AG09319 (cell line): ENCODE measurements at regions not wholly inside any gene's neighbourhood (a gene's known extent, or its start where the extent isn't known, plus 50 kb on each side); places are given as distances from the start of the nearest gene placed in this dataset.

Source experiments
- DNase-seq: peaks from one replicate; pipeline ENCODE4 v3.0.0-alpha.2; 2010; ENCODE audit warnings: low read depth; ENCODE audit errors: extremely low read depth
- CTCF ChIP-seq: IDR thresholded peaks from 2 replicates; pipeline ENCODE4 v1.5.1; 2011; ENCODE audit warnings: low read depth, mild to moderate bottlenecking, inconsistent platforms, low read length, moderate library complexity

GRCh38 chr6:112622036-112622435 lies 274.9 kb downstream of the RFPL4B start:
- no peak for DNase-seq
- TF ChIP-seq CTCF, result no peak

- DNase-seq, result peak; percentile 72
- TF ChIP-seq CTCF, result no peak
Observed at GRCh38 chr6:112626468-112627082, 279.4 kb downstream of the RFPL4B start.

- TF ChIP-seq CTCF, result no peak
Observed at GRCh38 chr6:112634376-112634775, 287.2 kb downstream of the RFPL4B start.

GRCh38 chr6:112636650-112637262 lies 289.6 kb downstream of the RFPL4B start:
- no peak for TF ChIP-seq CTCF
- DNase-seq, result no peak

More at GRCh38 chr6:112634376-112634775, 287.2 kb downstream of the RFPL4B start:
- DNase-seq, result no peak

GRCh38 chr6:112639391-112639831 lies 292.3 kb downstream of the RFPL4B start:
- peak; percentile 75 for DNase-seq
- TF ChIP-seq CTCF, result no peak

GRCh38 chr6:112640891-112641290 lies 293.8 kb downstream of the RFPL4B start:
- no peak for DNase-seq
- TF ChIP-seq CTCF, result no peak

GRCh38 chr6:112649853-112650252 lies 302.7 kb downstream of the RFPL4B start:
- no peak for TF ChIP-seq CTCF

More at GRCh38 chr6:112649853-112650252, 302.7 kb downstream of the RFPL4B start:
- no peak for DNase-seq
